Activated naive CD4-positive, alpha-beta T cell (primary cell): ENCODE measurements at regions not wholly inside any gene's neighbourhood (a gene's known extent, or its start where the extent isn't known, plus 50 kb on each side); places are given as distances from the start of the nearest gene placed in this dataset.

Source experiments
- DNase-seq, 4 experiments: peaks; one replicate each; lab custom pipeline; 2025; lab: John Stamatoyannopoulos, UW

DNA sequence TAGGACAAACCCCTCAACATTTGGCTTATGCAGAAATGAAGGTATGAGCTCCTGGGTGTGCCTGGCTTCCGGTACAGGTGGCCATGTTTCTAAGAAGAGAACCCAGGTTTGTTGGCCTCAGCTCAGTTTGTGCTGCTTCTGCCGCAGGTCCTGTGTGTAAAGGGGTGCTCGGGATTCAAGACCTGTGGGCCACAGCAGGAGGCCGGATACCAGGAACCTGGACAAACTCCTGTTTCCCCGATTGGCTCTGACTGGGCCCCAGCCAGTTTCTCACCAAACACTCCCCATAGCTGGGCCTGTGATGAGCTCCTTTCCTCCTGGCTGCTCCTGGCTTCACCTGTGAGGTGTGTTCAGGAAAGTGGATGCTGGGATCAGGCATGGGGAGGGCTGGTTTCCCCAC lies 271.2 kb upstream of the IRX2 start:
- DNase-seq = no peak

DNA sequence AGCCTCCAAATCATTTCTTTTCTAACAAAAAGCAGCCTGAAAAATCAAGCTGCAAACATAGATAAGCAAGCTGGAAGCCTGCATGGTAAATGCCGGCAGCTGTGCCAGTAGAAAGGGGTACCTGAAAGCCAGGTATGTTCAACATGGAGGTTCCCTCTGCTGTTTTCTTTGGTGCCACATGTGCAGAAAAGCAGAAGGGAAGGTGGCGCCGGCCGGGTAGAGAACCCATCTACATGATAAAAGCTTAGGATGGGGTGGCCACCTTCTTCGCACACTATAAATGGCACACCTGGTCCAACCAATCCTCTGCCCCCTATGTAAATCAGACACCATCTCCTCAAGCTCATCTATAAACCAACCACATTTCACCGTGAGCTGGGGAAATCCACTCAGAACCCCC lies 268.9 kb upstream of the IRX2 start:
- DNase-seq = no peak

- DNase-seq = no peak
These were observed 267.6 kb upstream of the IRX2 start for GRCh38 chr5:3019045-3019444.

GRCh38 chr5:3011764-3012017 lies 260.2 kb upstream of the IRX2 start:
- no peak for DNase-seq

DNA sequence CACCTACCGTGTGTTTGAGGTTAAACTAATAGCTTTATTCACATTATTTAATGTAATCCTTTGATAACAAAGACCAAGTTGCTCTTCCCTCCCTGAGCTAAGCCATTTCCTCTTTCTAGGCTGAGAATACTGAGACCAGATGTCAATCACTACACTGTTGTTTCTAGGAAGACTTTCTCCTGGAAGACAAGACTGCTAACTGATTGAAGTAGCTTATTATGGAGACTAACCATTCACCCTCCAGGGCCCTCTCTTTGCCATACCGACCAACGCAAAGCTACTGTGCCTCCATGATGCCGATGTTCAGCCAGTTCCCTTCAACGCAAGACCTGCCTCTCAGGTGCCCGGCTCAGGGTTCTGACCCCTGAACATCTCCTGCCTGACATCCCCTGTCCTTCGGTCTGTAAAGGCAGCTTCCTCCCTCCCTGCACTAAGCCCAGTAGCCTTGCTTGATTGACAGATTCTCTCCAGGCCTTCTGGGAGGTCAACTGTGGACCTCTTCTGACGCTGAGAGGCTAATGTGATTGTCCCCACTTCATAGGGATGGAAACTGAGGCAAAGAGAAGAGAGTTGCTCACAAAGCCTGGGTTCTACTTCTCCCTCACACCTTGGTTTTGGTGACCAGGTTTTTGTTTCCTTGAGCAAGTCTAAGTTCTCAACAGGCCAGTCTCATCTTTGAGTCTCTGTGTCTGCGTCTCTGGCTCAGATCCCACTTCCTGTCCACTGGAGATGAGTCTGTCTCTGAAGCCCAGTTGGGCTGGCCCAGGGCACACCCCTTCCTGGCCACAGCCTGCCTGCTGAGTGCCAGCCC lies 259.7 kb upstream of the IRX2 start:
- DNase-seq = no peak

- DNase-seq = no peak
These were observed 258.9 kb upstream of the IRX2 start for GRCh38 chr5:3010301-3010952.

GRCh38 chr5:3009605-3010004 lies 258.1 kb upstream of the IRX2 start:
- no peak for DNase-seq

DNA sequence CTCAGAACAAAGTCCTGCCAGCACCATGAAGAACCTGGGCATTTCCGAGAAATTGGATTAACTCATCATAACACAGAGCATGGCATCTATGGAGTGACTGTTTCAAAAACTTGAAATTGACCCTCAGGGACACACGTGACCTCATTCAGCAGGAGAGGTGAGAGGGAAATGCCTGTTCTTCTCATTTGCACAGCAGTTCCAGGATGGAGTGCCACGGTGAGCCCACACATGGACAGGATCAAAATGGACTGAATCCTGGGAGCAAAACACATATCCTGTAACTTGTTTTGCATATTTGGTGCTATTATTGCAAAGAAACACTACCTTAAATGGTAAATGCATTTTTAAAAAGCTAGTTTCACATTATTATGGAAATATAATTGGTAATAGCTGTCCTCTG lies 256.1 kb upstream of the IRX2 start:
- DNase-seq = no peak

- DNase-seq = no peak
These were observed 255.6 kb upstream of the IRX2 start for GRCh38 chr5:3006961-3007551.

DNA sequence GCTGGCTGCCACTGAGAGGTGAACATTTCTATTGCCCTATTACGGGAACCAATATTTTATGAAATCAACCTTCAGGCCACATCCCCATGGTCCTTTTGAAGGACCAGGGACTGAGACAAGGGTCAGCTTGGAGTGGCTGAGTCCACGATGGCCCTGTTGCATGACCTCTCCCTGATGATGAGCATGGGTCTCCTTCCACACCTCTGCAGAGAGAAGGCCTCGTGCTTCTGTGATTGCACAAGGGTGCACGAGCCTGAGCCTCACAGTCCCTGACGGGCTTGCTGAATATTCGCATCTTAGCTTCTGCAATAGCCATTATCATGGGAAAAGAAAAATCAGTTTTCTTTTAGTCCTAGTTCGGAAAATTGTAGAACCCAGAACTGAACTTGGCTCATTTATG lies 255.0 kb upstream of the IRX2 start:
- no peak for DNase-seq

- no peak for DNase-seq
These were observed 253.0 kb upstream of the IRX2 start for GRCh38 chr5:3004361-3005080.

DNA sequence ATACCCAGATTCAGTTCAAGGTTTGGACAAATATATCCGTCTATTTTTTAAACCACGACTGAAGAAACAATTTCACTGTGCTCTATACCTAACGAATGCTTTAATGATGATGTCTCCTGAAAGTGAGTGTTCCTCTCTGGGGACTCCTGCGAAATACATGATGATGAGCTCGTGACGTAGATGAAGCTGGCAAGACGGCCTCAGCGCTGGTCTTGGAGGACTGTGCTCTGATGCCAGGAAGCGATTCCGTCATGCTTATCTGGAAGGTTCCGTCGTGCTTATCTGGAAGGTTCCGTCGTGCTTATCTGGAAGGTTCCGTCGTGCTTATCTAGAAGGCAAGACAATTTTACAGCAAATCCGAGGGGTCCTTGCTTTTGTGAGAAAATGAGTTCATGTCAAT lies 250.8 kb upstream of the IRX2 start:
- no peak for DNase-seq

DNA sequence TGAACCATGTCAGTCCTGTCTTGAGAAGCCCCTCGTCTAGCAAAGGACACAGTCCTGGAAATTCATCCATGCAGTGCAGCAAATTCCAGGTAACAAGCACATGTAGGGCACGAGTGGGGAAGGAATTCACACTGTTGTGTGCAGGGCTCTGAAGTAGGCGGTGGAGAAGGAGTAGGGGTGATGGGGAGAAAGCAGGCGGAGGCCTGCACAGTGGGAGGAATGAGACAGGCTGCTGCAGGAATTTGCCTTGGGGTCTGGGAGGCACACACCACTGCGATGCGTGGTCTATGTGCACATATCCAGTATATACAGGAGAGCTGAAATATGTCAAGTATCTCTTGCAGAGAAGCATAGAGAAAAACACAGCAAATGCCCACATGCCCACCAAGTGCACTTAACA lies 249.2 kb upstream of the IRX2 start:
- no peak for DNase-seq

DNA sequence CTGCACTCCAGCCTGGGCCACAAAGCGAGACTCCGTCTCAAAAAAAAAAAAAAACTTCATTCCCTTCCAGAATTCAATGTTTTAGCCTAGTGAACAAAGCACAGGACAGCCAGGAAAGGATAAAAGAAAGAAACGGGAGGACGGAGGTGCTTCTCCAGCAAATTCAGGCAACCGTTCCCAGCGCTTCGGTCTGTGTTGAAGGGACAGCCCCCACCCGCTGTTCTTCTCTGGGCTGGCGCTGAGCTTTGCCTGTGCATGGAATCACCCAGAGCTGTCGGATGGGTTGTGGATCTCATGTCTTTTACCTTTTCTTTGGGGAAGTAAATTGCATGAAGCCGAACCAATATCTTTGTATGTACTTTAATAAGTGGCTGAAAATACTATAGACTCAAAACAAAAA lies 248.4 kb upstream of the IRX2 start:
- no peak for DNase-seq

DNA sequence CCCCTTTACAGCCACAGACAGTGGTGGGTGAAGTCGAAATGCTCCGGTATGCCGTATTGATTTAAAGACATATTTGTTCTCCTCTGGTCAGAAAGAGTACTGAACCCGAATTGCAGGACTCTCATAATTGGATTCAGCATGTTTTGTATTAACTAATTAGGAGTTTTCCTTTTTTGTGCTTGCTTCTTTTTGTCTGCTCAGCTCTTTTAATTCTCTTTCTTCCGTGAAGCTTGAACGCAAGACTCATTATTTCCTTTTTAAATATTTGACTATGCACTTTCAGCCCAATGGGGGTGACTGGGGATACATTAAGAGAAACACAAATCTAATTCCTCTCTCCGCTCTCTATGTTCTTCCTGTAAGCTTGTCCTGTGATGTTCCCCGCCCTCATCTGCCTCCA lies 246.6 kb upstream of the IRX2 start:
- no peak for DNase-seq

DNA sequence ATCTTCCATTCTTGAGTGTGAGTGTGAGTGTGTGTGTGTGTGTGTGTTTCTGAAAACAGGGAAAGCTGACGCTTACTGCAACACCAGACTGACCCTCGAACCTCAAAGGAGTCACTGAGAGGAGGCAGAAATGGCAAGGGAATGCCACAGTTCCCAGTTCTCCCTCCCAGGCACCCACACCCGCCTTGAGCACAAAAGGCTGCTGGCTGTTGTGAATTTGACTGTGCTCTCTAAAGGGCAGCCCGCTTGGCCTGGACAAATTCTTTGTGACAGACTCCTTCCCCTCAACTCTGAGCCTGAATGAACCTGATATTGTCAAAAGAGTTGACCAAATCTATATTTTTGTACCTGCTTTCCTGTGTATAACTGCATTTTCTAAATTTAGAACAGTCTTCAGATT lies 245.7 kb upstream of the IRX2 start:
- no peak for DNase-seq

DNA sequence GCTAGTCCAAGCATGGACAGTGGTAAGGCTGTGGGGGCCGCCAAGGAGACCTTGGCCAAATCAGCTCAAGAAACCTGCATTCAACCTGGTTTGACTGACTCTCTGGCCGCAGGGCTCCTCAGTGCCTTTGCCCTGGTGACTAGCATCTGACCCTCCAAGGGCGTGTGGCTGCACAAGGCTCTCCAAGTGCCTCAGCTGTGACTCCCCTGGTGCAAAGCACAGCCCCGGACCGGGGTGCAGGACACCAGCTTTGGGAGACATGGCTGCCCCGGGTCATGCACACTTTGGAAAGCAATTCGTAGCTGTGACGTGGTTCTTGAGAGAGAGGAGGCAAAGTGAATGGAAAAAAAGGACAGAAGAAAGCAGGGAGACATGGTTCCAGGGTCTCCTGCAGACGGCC lies 245.2 kb upstream of the IRX2 start:
- no peak for DNase-seq

DNA sequence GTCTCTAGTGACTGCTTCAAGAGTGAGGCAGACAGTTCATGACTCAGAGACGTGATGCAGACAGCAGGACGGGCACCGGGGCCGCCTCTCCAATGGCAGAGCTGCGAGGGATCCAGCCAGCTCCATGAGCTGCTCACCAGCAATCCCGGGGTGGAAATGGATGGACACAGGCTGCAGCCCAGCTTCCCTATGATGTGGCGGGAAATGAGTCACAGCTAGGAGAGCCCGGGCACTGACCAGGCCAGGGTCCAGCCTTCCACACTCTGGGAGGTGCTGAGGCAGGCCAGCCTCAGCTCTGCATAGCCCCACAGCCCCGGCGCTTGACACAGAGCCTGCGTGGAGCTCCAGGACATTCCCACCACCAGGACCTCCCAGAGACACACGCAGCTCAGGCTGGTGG lies 244.8 kb upstream of the IRX2 start:
- DNase-seq = no peak

DNA sequence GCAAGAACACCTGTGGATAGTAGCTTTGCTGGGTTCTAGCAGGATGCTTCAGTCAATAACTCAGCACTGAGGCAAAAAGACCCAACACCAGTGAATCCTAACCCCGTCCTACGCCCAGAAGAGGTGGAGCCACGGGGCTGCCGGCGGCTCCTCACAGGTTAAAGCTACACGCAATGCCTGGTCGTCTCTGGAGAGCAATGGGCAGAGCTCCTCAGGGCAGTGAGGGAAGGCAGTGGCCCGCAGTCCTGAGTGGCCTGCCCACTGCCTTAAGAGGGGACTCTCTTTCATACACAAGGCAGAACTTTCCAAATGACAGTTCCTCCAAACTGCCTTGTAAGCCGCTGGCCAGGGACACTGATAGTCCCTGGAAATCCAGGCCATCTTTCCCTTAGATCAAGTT lies 244.2 kb upstream of the IRX2 start:
- no peak for DNase-seq

DNA sequence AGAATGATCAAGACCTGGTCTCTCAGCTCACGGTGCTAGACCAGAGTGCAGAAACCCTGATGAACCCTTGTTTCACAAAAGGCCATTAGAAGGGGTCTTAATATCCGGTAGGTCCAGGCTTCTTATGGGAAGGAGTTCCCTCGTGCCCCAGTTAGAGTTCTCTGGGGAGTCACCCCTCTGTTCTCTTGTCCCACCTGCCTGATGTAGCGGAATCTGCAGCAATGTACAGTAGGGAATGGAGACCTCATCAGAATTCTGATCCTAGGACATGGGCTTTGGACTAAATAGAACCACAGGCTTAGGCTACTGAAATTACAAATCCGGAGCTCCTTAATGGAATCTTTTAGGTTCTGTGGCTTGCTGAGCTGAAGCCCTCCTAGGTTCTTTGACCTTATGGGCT lies 243.6 kb upstream of the IRX2 start:
- no peak for DNase-seq

GRCh38 chr5:2993771-2994170 lies 242.3 kb upstream of the IRX2 start:
- no peak for DNase-seq

DNA sequence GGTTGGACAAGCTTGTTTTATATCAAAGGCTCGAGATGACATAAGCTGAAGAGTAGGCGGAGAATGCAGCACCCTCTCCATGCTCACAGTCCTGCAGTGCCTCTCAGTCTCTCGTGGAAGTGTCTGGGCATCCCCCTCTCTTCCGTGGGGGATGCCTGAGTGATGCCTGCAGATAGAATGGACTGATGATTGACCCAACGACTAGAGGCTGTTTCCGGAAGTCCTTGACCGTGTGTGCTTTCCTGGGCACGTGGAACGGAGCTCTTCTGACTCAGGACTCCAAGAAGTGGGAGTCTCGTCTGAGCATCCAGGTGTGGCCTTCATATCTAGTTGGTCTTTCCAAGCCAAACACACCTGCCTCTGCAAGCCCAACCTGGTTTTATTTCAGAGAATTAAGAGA lies 241.8 kb upstream of the IRX2 start:
- DNase-seq = no peak

DNA sequence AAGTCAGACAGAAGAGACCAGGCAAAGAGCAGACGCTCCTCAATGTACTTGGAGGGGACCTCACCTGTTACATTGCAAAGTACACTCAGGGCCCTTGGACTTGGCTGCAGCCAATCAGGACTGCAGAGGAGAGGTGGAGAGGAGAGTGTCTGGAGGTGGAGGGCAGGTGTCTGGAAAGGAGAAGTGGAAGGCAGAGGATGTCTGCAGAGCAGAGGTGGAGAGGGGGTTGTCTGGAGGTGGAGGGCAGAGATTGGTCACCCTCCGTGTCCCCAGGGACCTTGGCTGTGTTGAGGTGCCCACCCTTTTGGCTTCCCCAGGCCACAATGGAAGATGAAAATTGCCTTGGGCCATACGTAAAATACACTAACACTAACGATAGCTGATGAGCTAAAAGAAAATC lies 241.3 kb upstream of the IRX2 start:
- DNase-seq = no peak
